ENCODE measurements at regions not wholly inside any gene's neighbourhood (a gene's known extent, or its start where the extent isn't known, plus 50 kb on each side); places are given as distances from the start of the nearest gene placed in this dataset.
"Not testable (repeated sequence)": the region's sequence is repeated elsewhere in the genome, so short reads cannot be mapped to it uniquely, and the experiment has no call there.

- TF ChIP-seq CTCF (IDR thresholded peaks at IDR 0.05; ENCODE audit: insufficient read depth, low read depth, low read length): no peak
- POLR2A ChIA-PET: no interaction called here
- no peak overlapping the region for H3K4me3 ChIP-seq (ENCODE audit: low read depth, low read length)
Observed at GRCh38 chr5:2818936-2819335, 67.5 kb upstream of the IRX2 start.

GRCh38 chr5:2817031-2817603 lies 65.6 kb upstream of the IRX2 start:
- ChIA-PET POLR2A (no interaction called here), CTCF (no interaction called here)
- no peak overlapping the region for H3K4me3 ChIP-seq (ENCODE audit: low read depth, low read length)
- TF ChIP-seq CTCF (IDR thresholded peaks at IDR 0.05; ENCODE audit: insufficient read depth, low read depth, low read length): no peak
- H3K36me3 ChIP-seq (ENCODE audit: control insufficient read depth, insufficient read depth, low read length): no peaks in the 10 kb centered on the region
- DNase-seq (ENCODE audit: low read depth): no peak
- no peaks in the 10 kb centered on the region for H3K27me3 ChIP-seq (ENCODE audit: control insufficient read depth, insufficient read depth, low read length)

More at GRCh38 chr5:2818936-2819335, 67.5 kb upstream of the IRX2 start:
- H3K36me3 ChIP-seq (ENCODE audit: control insufficient read depth, insufficient read depth, low read length): no peaks in the 10 kb centered on the region
- no peak for DNase-seq (ENCODE audit: low read depth)
- CTCF ChIA-PET: no interaction called here
- no peaks in the 10 kb centered on the region for H3K27me3 ChIP-seq (ENCODE audit: control insufficient read depth, insufficient read depth, low read length)

GRCh38 chr5:2813678-2814077 lies 62.2 kb upstream of the IRX2 start:
- no peaks in the 10 kb centered on the region for H3K36me3 ChIP-seq (ENCODE audit: control insufficient read depth, insufficient read depth, low read length)
- no peak for DNase-seq (ENCODE audit: low read depth)
- POLR2A ChIA-PET: no interaction called here
- H3K4me3 ChIP-seq (ENCODE audit: low read depth, low read length): no peak overlapping the region
- no peak for TF ChIP-seq CTCF (IDR thresholded peaks at IDR 0.05; ENCODE audit: insufficient read depth, low read depth, low read length)
- CTCF ChIA-PET: no interaction called here
- H3K27me3 ChIP-seq (ENCODE audit: control insufficient read depth, insufficient read depth, low read length): no peaks in the 10 kb centered on the region

- H3K36me3 ChIP-seq (ENCODE audit: control insufficient read depth, insufficient read depth, low read length): no peaks in the 10 kb centered on the region
- CTCF ChIA-PET: no interaction called here
- no peaks in the 10 kb centered on the region for H3K27me3 ChIP-seq (ENCODE audit: control insufficient read depth, insufficient read depth, low read length)
- POLR2A ChIA-PET: no interaction called here
- DNase-seq (ENCODE audit: low read depth): no peak
- no peak for TF ChIP-seq CTCF (IDR thresholded peaks at IDR 0.05; ENCODE audit: insufficient read depth, low read depth, low read length)
- no peak overlapping the region for H3K4me3 ChIP-seq (ENCODE audit: low read depth, low read length)
Observed at GRCh38 chr5:2810644-2811043, 59.2 kb upstream of the IRX2 start.

GRCh38 chr5:2807244-2807643 lies 55.8 kb upstream of the IRX2 start:
- H3K36me3 ChIP-seq (ENCODE audit: control insufficient read depth, insufficient read depth, low read length); H3K4me3 ChIP-seq (ENCODE audit: low read depth, low read length); H3K27me3 ChIP-seq (ENCODE audit: control insufficient read depth, insufficient read depth, low read length); CTCF ChIA-PET; POLR2A ChIA-PET; DNase-seq (ENCODE audit: low read depth): not testable (repeated sequence)

GRCh38 chr5:2806176-2806575 lies 54.7 kb upstream of the IRX2 start:
- CTCF ChIA-PET: no interaction called here
- POLR2A ChIA-PET: no interaction called here
- TF ChIP-seq CTCF (IDR thresholded peaks at IDR 0.05; ENCODE audit: insufficient read depth, low read depth, low read length): no peak
- Histone ChIP-seq H3K4me3 (ENCODE audit: low read depth, low read length) (no peak overlapping the region), H3K36me3 (ENCODE audit: control insufficient read depth, insufficient read depth, low read length) (no peaks in the 10 kb centered on the region), H3K27me3 (ENCODE audit: control insufficient read depth, insufficient read depth, low read length) (no peaks in the 10 kb centered on the region)
- DNase-seq (ENCODE audit: low read depth): no peak
